AG09309 (cell line): ENCODE measurements at regions not wholly inside any gene's neighbourhood (a gene's known extent, or its start where the extent isn't known, plus 50 kb on each side); places are given as distances from the start of the nearest gene placed in this dataset.

Experiments
- DNase-seq: peaks from one replicate; pipeline ENCODE4 v3.0.0-alpha.2; 2010; ENCODE audit warnings: low read depth
- H3K4me3 ChIP-seq: 2 replicates; pipeline ENCODE4 v1.5.1; 2011; ENCODE audit warnings: mild to moderate bottlenecking, low read depth, low read length, moderate library complexity; ENCODE audit not compliant: control insufficient read depth
- CTCF ChIP-seq: IDR thresholded peaks from 2 replicates; pipeline ENCODE4 v1.5.1; 2011; ENCODE audit warnings: mild to moderate bottlenecking, low read depth, low read length, inconsistent platforms; ENCODE audit not compliant: insufficient read depth, control insufficient read depth; ENCODE audit errors: missing control alignments

- no peak for TF ChIP-seq CTCF
- no peak for DNase-seq
- H3K4me3 ChIP-seq = no peak overlapping the region
These were observed 54.8 kb downstream of the CCDC71L start for GRCh38 chr7:106606120-106606519.

- TF ChIP-seq CTCF = no peak
- no peak for DNase-seq
- no peak overlapping the region for H3K4me3 ChIP-seq
These were observed 56.0 kb downstream of the CCDC71L start for GRCh38 chr7:106604971-106605370.

- H3K4me3 ChIP-seq = no peak overlapping the region
- no peak for TF ChIP-seq CTCF
- no peak for DNase-seq
These were observed 56.5 kb downstream of the CCDC71L start for GRCh38 chr7:106604303-106604924.

GRCh38 chr7:106603346-106603745 is 57.6 kb downstream of the CCDC71L start:
- no peak for TF ChIP-seq CTCF
- DNase-seq = no peak
- H3K4me3 ChIP-seq = no peak overlapping the region

GRCh38 chr7:106602062-106602461 is 58.9 kb downstream of the CCDC71L start:
- DNase-seq = no peak
- H3K4me3 ChIP-seq = no peak overlapping the region
- TF ChIP-seq CTCF = no peak

GRCh38 chr7:106600569-106601373 is 60.2 kb downstream of the CCDC71L start:
- TF ChIP-seq CTCF = no peak

More at GRCh38 chr7:106600569-106601373, 60.2 kb downstream of the CCDC71L start:
- DNase-seq = no peak
- H3K4me3 ChIP-seq = no peak overlapping the region
